GM12864 (cell line): ENCODE measurements at regions not wholly inside any gene's neighbourhood (a gene's known extent, or its start where the extent isn't known, plus 50 kb on each side); places are given as distances from the start of the nearest gene placed in this dataset.

Experiments
- DNase-seq: peaks from one replicate; pipeline ENCODE4 v3.0.0-alpha.2; 2011; ENCODE audit warnings: low read depth
- H3K4me3 ChIP-seq: 2 replicates; pipeline ENCODE4 v1.5.1; 2011; ENCODE audit warnings: mild to moderate bottlenecking, low read depth, low read length, control low read depth
- TF ChIP-seq, protein P1 (sequence below): IDR thresholded peaks from 2 replicates; pipeline ENCODE4 v1.5.1; 2011; ENCODE audit warnings: low read depth, mild to moderate bottlenecking, moderate library complexity, low read length, control low read depth, inconsistent platforms; ENCODE audit errors: missing control alignments

DNA sequence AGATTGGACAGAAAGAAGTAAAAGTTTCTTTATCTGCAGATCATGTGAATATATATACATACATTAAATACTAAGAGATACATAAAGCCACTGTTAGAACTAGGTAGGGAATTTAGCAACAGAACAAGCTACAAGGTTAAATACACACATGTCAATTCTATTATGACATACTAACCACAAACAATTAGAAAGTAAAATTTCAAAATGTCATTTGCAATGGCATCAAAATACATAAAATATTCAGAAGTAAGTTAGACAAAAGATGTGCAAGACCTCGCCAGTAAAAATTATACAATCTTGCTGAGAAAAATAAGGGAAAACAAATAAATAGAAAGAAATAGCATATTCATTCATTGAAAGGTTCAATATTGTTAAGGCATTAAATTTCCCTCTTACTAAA is 200.0 kb upstream of the HES1 start:
- no peak for DNase-seq
- TF ChIP-seq, protein P1, sequence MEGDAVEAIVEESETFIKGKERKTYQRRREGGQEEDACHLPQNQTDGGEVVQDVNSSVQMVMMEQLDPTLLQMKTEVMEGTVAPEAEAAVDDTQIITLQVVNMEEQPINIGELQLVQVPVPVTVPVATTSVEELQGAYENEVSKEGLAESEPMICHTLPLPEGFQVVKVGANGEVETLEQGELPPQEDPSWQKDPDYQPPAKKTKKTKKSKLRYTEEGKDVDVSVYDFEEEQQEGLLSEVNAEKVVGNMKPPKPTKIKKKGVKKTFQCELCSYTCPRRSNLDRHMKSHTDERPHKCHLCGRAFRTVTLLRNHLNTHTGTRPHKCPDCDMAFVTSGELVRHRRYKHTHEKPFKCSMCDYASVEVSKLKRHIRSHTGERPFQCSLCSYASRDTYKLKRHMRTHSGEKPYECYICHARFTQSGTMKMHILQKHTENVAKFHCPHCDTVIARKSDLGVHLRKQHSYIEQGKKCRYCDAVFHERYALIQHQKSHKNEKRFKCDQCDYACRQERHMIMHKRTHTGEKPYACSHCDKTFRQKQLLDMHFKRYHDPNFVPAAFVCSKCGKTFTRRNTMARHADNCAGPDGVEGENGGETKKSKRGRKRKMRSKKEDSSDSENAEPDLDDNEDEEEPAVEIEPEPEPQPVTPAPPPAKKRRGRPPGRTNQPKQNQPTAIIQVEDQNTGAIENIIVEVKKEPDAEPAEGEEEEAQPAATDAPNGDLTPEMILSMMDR, result no peak
- H3K4me3 ChIP-seq, result no peak overlapping the region

DNA sequence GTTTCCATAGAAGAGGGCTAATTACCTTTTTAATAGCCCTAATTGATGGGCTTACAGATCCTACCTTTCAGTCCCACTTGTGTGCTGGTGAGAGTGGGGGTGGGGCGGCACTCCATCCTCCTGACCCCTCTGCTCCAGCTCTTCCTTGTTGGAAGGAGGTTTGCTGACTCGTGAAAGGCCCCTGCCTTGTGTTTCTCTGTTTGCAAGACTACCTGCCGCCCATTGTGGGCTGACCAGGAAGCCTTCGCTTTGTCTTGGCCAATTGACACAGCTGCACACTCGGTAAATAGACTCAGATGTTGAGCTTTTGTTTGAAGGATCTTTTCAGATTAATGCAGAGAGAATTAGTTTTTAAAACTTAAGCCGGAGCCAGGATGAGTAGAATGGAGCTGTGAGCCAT is 197.3 kb upstream of the HES1 start:
- H3K4me3 ChIP-seq, result no peak overlapping the region
- TF ChIP-seq, protein P1, result no peak
- DNase-seq, result no peak

DNA sequence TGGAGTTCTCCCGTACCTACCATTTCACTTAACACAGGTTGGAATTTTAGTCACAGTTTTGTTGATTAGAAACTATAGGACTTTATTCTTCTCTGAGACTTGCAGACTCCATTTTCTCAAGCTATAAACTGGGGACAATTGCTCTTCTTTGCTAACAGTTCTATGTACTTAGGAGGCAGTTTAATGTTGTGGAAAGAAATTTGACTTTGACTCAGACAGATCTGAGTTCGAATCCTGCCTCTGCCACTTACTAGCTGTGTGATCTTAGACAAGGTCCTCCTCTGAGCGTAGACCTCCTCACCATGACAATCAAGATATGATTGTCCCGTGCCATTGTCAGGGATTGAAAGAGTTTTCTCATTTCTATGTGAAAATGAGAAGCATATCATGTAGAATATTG is 196.4 kb upstream of the HES1 start:
- no peak overlapping the region for H3K4me3 ChIP-seq
- DNase-seq, result no peak
- TF ChIP-seq, protein P1, result no peak

DNA sequence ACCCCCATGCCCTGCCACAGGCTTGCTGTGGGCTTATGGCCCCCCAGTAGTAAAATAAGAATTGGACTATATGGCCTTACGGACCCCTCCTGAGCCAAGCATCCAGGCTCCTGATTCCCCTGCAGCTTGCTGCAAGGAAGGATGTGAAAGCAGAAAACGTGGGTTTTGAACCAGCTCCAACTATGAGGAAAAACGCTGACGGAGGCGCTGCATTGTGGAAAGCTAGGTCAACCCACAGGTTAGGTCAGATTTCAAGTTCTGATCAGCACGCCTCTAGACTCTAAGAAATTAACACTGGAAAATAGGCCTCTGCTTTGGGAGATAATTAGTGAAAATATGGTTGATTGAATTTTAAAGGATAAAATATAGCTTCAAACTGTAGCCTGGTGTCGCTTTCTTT is 195.4 kb upstream of the HES1 start:
- H3K4me3 ChIP-seq, result no peak overlapping the region
- TF ChIP-seq, protein P1, result no peak
- DNase-seq, result no peak

DNA sequence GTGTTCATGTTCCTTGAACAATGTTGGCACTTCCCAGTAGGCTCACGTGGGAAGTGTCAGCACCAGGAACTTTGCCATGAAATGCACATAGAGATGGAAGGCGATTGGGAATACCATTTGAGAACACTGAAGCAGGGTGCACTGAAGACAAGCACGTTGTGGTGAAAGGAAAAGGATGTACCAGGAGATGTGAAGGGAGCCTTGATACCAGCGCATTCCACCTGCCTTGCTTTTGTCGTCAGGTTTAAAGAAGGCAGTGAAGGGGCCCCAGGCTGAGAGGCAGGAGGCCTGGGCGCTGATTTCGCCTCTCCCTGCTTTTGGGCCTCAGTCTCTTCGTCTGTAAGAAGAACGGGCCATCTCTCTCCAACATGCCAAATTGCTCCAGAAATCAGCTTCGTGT is 194.5 kb upstream of the HES1 start:
- H3K4me3 ChIP-seq, result no peak overlapping the region
- TF ChIP-seq, protein P1, result no peak
- DNase-seq, result no peak

DNA sequence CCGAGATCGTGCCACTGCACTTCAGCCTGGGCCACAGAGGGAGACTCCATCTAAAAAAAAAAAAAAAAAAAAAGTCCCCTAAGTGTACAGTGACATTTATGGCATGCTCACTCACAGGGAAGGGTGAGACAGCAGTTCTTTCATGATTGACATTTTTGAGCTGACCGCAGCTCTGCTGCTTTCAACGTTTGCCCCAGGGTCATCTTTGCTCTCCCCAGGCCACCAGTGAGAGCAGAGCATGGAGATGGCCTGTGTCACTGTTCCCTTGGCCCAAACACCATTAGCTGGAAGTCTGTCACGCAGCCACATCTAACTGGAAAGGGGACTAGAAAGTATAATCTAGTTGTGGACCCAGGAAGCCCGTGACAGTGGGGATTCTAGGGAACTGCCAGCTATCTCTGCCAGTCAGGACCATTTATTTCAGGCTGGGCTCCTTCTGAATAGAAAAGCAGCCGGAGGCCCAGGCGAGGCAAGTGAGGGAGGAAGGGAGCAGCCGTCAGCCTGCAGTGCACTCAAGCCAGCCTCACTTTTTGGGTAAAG is 193.4 kb upstream of the HES1 start:
- TF ChIP-seq, protein P1, result no peak
- DNase-seq, result no peak
- no peak overlapping the region for H3K4me3 ChIP-seq

DNA sequence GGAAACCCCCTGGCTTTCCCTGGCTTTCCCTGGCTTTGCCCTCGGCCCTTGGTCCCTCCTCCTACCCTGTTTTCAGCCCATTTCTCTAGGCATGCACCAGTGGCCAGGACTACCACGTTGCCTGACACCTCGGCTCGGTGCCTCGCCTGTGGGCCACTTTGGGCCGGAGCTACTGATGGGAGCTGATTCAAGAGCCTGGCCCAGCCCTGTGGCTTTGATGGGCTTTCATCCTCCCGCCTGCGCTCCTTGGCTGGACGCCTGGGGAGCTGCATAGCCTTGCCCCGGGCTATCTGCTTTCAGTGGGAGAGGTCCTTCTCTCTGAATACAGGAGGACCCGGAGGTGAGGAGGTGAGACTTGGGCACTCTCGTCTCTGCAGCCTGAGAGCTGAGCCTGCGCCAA is 192.7 kb upstream of the HES1 start:
- H3K4me3 ChIP-seq, result no peak overlapping the region
- no peak for DNase-seq
- TF ChIP-seq, protein P1, result no peak
